H9 (cell line): ENCODE measurements at regions not wholly inside any gene's neighbourhood (a gene's known extent, or its start where the extent isn't known, plus 50 kb on each side); places are given as distances from the start of the nearest gene placed in this dataset.

Experiments
- DNase-seq: peaks from one replicate; pipeline ENCODE4 v3.0.0-alpha.2; 2017
- H2AFZ ChIP-seq: one replicate; pipeline ENCODE4 v1.6.1; 2013; ENCODE audit warnings: mild to moderate bottlenecking, low read length, control low read depth, moderate library complexity
- H2AK5ac ChIP-seq: 2 replicates; pipeline ENCODE4 v1.6.1; 2013; ENCODE audit warnings: low read length, control low read depth, mixed read lengths; ENCODE audit not compliant: insufficient read length
- H2BK120ac ChIP-seq: one replicate; pipeline ENCODE4 v1.6.1; 2013; ENCODE audit warnings: low read depth, mild to moderate bottlenecking, low read length, control low read depth, inconsistent platforms; ENCODE audit not compliant: poor library complexity, severe bottlenecking
- H2BK12ac ChIP-seq: 2 replicates; pipeline ENCODE4 v1.6.1; 2013; ENCODE audit warnings: low read length, control low read depth, mixed read lengths, low read depth; ENCODE audit not compliant: insufficient read length
- H2BK15ac ChIP-seq: 2 replicates; pipeline ENCODE4 v1.6.1; 2013; ENCODE audit warnings: low read depth, low read length, control low read depth
- H2BK20ac ChIP-seq: one replicate; pipeline ENCODE4 v1.6.1; 2013; ENCODE audit warnings: low read depth, mild to moderate bottlenecking, low read length, control low read depth, inconsistent platforms; ENCODE audit not compliant: poor library complexity, severe bottlenecking
- H2BK5ac ChIP-seq: 2 replicates; pipeline ENCODE4 v1.6.1; 2013; ENCODE audit warnings: low read length, control low read depth, mixed read lengths; ENCODE audit not compliant: insufficient read length
- H3K14ac ChIP-seq: 2 replicates; pipeline ENCODE4 v1.6.1; 2013; ENCODE audit warnings: low read length, control low read depth; ENCODE audit not compliant: insufficient read depth
- H3K18ac ChIP-seq: 2 replicates; pipeline ENCODE4 v1.6.1; 2013; ENCODE audit warnings: low read depth, mild to moderate bottlenecking, mixed read lengths, low read length, control low read depth; ENCODE audit not compliant: insufficient read length
- H3K23ac ChIP-seq: 2 replicates; pipeline ENCODE4 v1.6.1; 2013; ENCODE audit warnings: low read length, control low read depth, mixed read lengths, low read depth; ENCODE audit not compliant: insufficient read length
- H3K23me2 ChIP-seq: 2 replicates; pipeline ENCODE4 v1.6.1; 2013; ENCODE audit warnings: low read depth, mild to moderate bottlenecking, mixed read lengths, low read length, control low read depth; ENCODE audit not compliant: insufficient read length, poor library complexity, severe bottlenecking
- H3K27ac ChIP-seq: 2 replicates; pipeline ENCODE4 v1.5.1; 2013; ENCODE audit warnings: low read length, control low read depth, mixed read lengths, low read depth; ENCODE audit not compliant: insufficient read length
- H3K27me3 ChIP-seq: 2 replicates; pipeline ENCODE4 v1.6.1; 2013; ENCODE audit warnings: low read length, control low read depth, inconsistent platforms; ENCODE audit not compliant: insufficient read depth
- H3K4ac ChIP-seq: 2 replicates; pipeline ENCODE4 v1.6.1; 2013; ENCODE audit warnings: low read depth, mild to moderate bottlenecking, control low read depth, inconsistent platforms, low read length, moderate library complexity
- H3K4me1 ChIP-seq: 2 replicates; pipeline ENCODE4 v1.6.1; 2013; ENCODE audit warnings: low read length, control low read depth, inconsistent platforms; ENCODE audit not compliant: insufficient read depth
- H3K4me2 ChIP-seq: 2 replicates; pipeline ENCODE4 v1.6.1; 2013; ENCODE audit warnings: low read length, control low read depth, mixed read lengths; ENCODE audit not compliant: insufficient read length, insufficient read depth
- H3K56ac ChIP-seq: 2 replicates; pipeline ENCODE4 v1.6.1; 2013; ENCODE audit warnings: low read depth, mild to moderate bottlenecking, mixed read lengths, low read length, control low read depth; ENCODE audit not compliant: insufficient read length
- H3K79me1 ChIP-seq: 2 replicates; pipeline ENCODE4 v1.6.1; 2013; ENCODE audit warnings: low read depth, mild to moderate bottlenecking, moderate library complexity, low read length, control low read depth, inconsistent platforms; ENCODE audit not compliant: insufficient read depth, poor library complexity, severe bottlenecking
- H3K79me2 ChIP-seq: 2 replicates; pipeline ENCODE4 v1.6.1; 2013; ENCODE audit warnings: low read length, control low read depth, inconsistent platforms; ENCODE audit not compliant: insufficient read depth
- H3K9ac ChIP-seq: 2 replicates; pipeline ENCODE4 v1.6.1; 2013; ENCODE audit warnings: low read length, control low read depth, mixed read lengths; ENCODE audit not compliant: insufficient read length; ENCODE audit errors: extremely low read depth
- H3K9me3 ChIP-seq: one replicate; pipeline ENCODE4 v1.6.1; 2013; ENCODE audit warnings: low read depth, low read length, inconsistent platforms; ENCODE audit not compliant: control insufficient read depth
- H3T11ph ChIP-seq: one replicate; pipeline ENCODE4 v1.6.1; 2013; ENCODE audit warnings: mild to moderate bottlenecking, low read length, control low read depth, inconsistent platforms
- H4K20me1 ChIP-seq: one replicate; pipeline ENCODE4 v1.6.1; 2013; ENCODE audit not compliant: control insufficient read depth, insufficient read length, insufficient read depth
- H4K5ac ChIP-seq: 2 replicates; pipeline ENCODE4 v1.6.1; 2013; ENCODE audit warnings: low read depth, mild to moderate bottlenecking, mixed read lengths, low read length, control low read depth; ENCODE audit not compliant: insufficient read length
- H4K8ac ChIP-seq: replicated peaks from 2 replicates; pipeline ENCODE4 v1.6.1; 2013; ENCODE audit warnings: low read length, control low read depth, mixed read lengths, low read depth; ENCODE audit not compliant: insufficient read length
- H4K91ac ChIP-seq: 2 replicates; pipeline ENCODE4 v1.6.1; 2013; ENCODE audit warnings: low read depth, mild to moderate bottlenecking, moderate library complexity, mixed read lengths, low read length, control low read depth; ENCODE audit not compliant: insufficient read length
- H3K27ac Mint-ChIP-seq, 3 experiments: 2 replicates in 2 of 3; 3 replicates in 1 of 3; pipeline ENCODE4 v1.8.0; 2020 to 2021; ENCODE audit warnings: mixed read lengths in 3 of 3, mild to moderate bottlenecking in 1 of 3, moderate library complexity in 1 of 3
- H3K27me3 Mint-ChIP-seq: 2 replicates; pipeline ENCODE4 v1.8.0; 2021; ENCODE audit warnings: low read depth, mild to moderate bottlenecking, moderate library complexity, mixed read lengths
- H3K36me3 Mint-ChIP-seq, 3 experiments: 2 replicates in 2 of 3; 3 replicates in 1 of 3; pipeline ENCODE4 v1.8.0; 2020 to 2021; ENCODE audit warnings: low read depth in 3 of 3, mixed read lengths in 3 of 3; ENCODE audit not compliant: insufficient read depth in 1 of 3
- H3K4me1 Mint-ChIP-seq, 2 experiments: 2 replicates each; pipeline ENCODE4 v1.8.0; 2020; ENCODE audit warnings: mixed read lengths in 2 of 2
- H3K4me3 Mint-ChIP-seq, 2 experiments: 2 replicates in 1 of 2; 3 replicates in 1 of 2; pipeline ENCODE4 v1.8.0; 2020 to 2021; ENCODE audit warnings: mild to moderate bottlenecking in 2 of 2, mixed read lengths in 2 of 2, moderate library complexity in 1 of 2
- H3K9me3 Mint-ChIP-seq, 2 experiments: 2 replicates in 1 of 2; 3 replicates in 1 of 2; pipeline ENCODE4 v1.8.0; 2020; ENCODE audit warnings: mild to moderate bottlenecking in 2 of 2, mixed read lengths in 2 of 2, moderate library complexity in 1 of 2
- CTCF ChIP-seq: fragments of 200-600 bp; sonication (generic); conservative IDR thresholded peaks from 3 replicates; pipeline ENCODE4 v1.8.0; 2021; ENCODE audit warnings: antibody characterized with exemption, mild to moderate bottlenecking
- WGBS: extraction: QIAGEN DNeasy Blood & Tissue Kit; methylation state at CpG from one replicate; pipeline ENCODE4 v1.1.7; 2013; ENCODE audit warnings: missing lambda C conversion rate, low lambda C conversion rate, mixed read lengths; ENCODE audit not compliant: insufficient read length; ENCODE audit errors: extremely low coverage; 5-methylcytosine and 5-hydroxymethylcytosine counted together

GRCh38 chr3:143201870-143202752, 82.5 kb downstream of the CHST2 start:
- Histone ChIP-seq H4K91ac (no peak overlapping the region), H3K4me1 (peaks cover under 1% of the 10 kb centered on the region; the same call in 1 of the 2 replicates), H3K79me2 (no peaks in the 10 kb centered on the region), H3K14ac (no peak overlapping the region), H2AK5ac (no peak overlapping the region), H2BK15ac (no peak overlapping the region), H2BK5ac (no peak overlapping the region), H2BK20ac (no peak overlapping the region), H2AFZ (no peak overlapping the region), H3K23me2 (no peaks in the 10 kb centered on the region), H2BK120ac (no peak overlapping the region), H4K5ac (no peak overlapping the region), H3K9ac (no peak overlapping the region), H3K23ac (no peak overlapping the region), H3K4ac (no peak overlapping the region), H3T11ph (no peak overlapping the region), H2BK12ac (no peak overlapping the region), H3K27me3 (no peaks in the 10 kb centered on the region), H3K56ac (no peak overlapping the region), H3K79me1 (no peaks in the 10 kb centered on the region), H3K18ac (no peak overlapping the region), H3K27ac (no peak overlapping the region), H4K20me1 (no peaks in the 10 kb centered on the region), H3K9me3 (no peaks in the 10 kb centered on the region), H3K4me2 (no peak overlapping the region), H4K8ac (no peak overlapping the region)
- WGBS, result no CpG with 5 or more reads among the region's 13 CpGs
- H3K27ac Mint-ChIP-seq, result peak overlapping the region in 1 of 3 experiments; percentile 89; a peak in 2 of 7 replicates
- no peaks in the 10 kb centered on the region for H3K36me3 Mint-ChIP-seq
- no peak for TF ChIP-seq CTCF
- peaks cover 0 to 2% of the 10 kb centered on the region in 2 experiments; a peak in 2 of 5 replicates for H3K9me3 Mint-ChIP-seq
- H3K27me3 Mint-ChIP-seq, result no peaks in the 10 kb centered on the region
- DNase-seq, result no peak
- H3K4me1 Mint-ChIP-seq, result peaks cover 14 to 25% of the 10 kb centered on the region in 2 experiments
- no peak overlapping the region for H3K4me3 Mint-ChIP-seq
